Activated T-cell treated with anti-CD3 and anti-CD28 coated beads, Interleukin-2, amount 50 U/mL, for 24 hours (primary cell): ENCODE measurements at regions not wholly inside any gene's neighbourhood (a gene's known extent, or its start where the extent isn't known, plus 50 kb on each side); places are given as distances from the start of the nearest gene placed in this dataset.

Experiments
- DNase-seq: peaks from one replicate; pipeline ENCODE4 v3.0.0-alpha.2; 2020
- H3K27ac Mint-ChIP-seq: 2 replicates; pipeline ENCODE4 v1.8.0; 2020; ENCODE audit warnings: mild to moderate bottlenecking, mixed read lengths
- H3K27me3 Mint-ChIP-seq: 2 replicates; pipeline ENCODE4 v1.8.0; 2020; ENCODE audit warnings: mixed read lengths
- H3K36me3 Mint-ChIP-seq: 2 replicates; pipeline ENCODE4 v1.8.0; 2020; ENCODE audit warnings: low read depth, mixed read lengths
- H3K4me1 Mint-ChIP-seq: 2 replicates; pipeline ENCODE4 v1.8.0; 2020; ENCODE audit warnings: low read depth, mixed read lengths
- H3K4me3 Mint-ChIP-seq: 2 replicates; pipeline ENCODE4 v1.8.0; 2020; ENCODE audit warnings: mild to moderate bottlenecking, moderate library complexity, mixed read lengths
- H3K9me3 Mint-ChIP-seq: 2 replicates; pipeline ENCODE4 v1.8.0; 2020; ENCODE audit warnings: mixed read lengths

DNA sequence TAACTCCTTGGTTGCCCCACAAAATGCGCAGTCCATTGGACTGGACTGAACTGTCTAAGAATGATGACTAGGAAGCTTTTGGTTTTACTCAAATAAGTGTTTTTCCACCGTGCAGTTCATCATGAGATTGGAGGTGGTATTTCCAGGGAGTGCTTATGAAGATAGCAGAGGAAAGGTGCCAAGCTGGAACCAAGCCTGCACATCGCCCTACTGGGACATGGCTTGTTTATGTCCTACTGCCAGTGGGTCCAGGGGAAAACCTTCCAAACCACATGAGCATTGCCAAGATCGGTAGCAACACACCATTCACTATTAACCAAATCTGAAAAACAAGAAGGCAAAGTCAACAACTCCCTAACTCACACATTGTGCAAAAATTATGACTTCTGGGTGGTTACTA is 54.7 kb upstream of the DSCAM start:
- H3K36me3 Mint-ChIP-seq, result no peaks in the 10 kb centered on the region
- H3K9me3 Mint-ChIP-seq, result peaks cover 10% of the 10 kb centered on the region
- no peaks in the 10 kb centered on the region for H3K4me1 Mint-ChIP-seq
- DNase-seq, result no peak
- no peak overlapping the region for H3K27ac Mint-ChIP-seq
- H3K4me3 Mint-ChIP-seq, result no peak overlapping the region
- H3K27me3 Mint-ChIP-seq, result peaks cover 25% of the 10 kb centered on the region

- Mint-ChIP-seq H3K27me3 (peaks cover 26% of the 10 kb centered on the region), H3K9me3 (peaks cover 6% of the 10 kb centered on the region), H3K27ac (no peak overlapping the region), H3K4me1 (no peaks in the 10 kb centered on the region), H3K36me3 (no peaks in the 10 kb centered on the region), H3K4me3 (no peak overlapping the region)
- no peak for DNase-seq
Measured at GRCh38 chr21:40902299-40902698, 55.3 kb upstream of the DSCAM start.

DNA sequence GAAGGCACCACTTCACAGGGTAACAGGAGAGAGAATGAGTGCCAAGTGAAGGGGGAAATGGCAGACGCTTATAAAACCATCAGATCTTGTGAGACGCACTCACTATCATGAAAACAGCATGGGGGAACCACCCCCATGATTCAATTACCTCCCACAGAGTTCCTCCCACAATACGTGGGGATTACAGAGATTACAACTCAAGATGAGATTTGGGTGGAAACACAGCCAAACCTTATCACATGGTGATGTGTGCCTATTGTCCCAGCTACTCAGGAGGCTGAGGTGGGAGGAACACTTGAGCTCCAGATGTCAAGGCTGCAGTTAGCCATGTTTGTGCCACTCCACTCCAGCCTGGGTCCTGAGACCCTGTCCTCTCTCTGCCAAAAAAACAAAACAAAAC is 56.0 kb upstream of the DSCAM start:
- Mint-ChIP-seq H3K27ac (no peak overlapping the region), H3K4me1 (no peaks in the 10 kb centered on the region), H3K4me3 (no peak overlapping the region), H3K9me3 (peaks cover 6% of the 10 kb centered on the region), H3K36me3 (no peaks in the 10 kb centered on the region), H3K27me3 (peaks cover 26% of the 10 kb centered on the region)
- no peak for DNase-seq

DNA sequence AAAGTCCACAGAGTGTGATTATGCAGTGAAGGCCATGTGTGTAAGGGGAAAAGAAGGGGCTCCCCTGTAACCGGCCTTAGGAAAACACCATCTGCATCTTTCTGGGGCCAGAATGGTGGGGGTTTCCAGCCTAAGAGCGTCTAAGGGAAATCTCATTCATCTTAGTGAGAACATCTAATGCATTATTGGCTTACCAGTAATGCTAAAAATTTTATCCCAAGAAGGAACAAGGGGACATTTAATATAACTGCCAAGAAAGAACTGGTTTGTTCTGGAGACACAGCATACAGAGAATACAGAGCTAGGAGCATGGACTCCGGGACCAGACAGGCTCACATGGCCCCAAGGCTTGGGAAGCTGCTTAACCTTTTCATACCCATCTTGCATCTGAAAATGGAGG is 58.3 kb upstream of the DSCAM start:
- Mint-ChIP-seq H3K9me3 (no peaks in the 10 kb centered on the region), H3K4me1 (no peaks in the 10 kb centered on the region), H3K36me3 (no peaks in the 10 kb centered on the region), H3K4me3 (no peak overlapping the region), H3K27ac (no peak overlapping the region), H3K27me3 (peaks cover 19% of the 10 kb centered on the region)
- DNase-seq, result no peak

GRCh38 chr21:40912375-40912774 is 65.4 kb upstream of the DSCAM start:
- no peaks in the 10 kb centered on the region for H3K4me1 Mint-ChIP-seq
- peaks cover 3% of the 10 kb centered on the region for H3K27me3 Mint-ChIP-seq
- no peak for DNase-seq
- H3K9me3 Mint-ChIP-seq, result no peaks in the 10 kb centered on the region
- no peak overlapping the region for H3K27ac Mint-ChIP-seq
- no peaks in the 10 kb centered on the region for H3K36me3 Mint-ChIP-seq
- H3K4me3 Mint-ChIP-seq, result no peak overlapping the region

- H3K9me3 Mint-ChIP-seq, result no peaks in the 10 kb centered on the region
- DNase-seq, result no peak
- peaks cover 3% of the 10 kb centered on the region for H3K27me3 Mint-ChIP-seq
- no peaks in the 10 kb centered on the region for H3K36me3 Mint-ChIP-seq
- H3K4me1 Mint-ChIP-seq, result no peaks in the 10 kb centered on the region
- no peak overlapping the region for H3K4me3 Mint-ChIP-seq
- H3K27ac Mint-ChIP-seq, result no peak overlapping the region
Measured at GRCh38 chr21:40915114-40915513, 68.2 kb upstream of the DSCAM start.

DNA sequence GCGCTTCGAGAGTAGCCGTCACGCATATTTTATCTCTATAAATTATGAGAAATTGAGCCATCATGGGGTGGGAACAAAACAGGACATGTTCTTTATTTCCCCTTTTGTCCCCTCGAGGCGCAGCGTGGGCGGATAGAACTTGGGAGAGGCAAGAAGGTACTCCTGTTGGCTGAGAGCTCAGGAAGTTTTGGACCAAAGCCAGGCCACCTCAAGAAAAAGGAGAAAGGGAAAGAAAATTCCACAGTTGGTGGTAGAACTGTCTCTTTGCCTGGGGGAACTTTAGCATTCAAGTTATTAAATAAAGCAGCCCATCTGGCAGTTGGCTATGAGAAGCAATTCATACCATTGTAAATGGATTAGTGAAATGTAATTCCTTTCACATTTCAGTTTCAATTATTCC is 76.4 kb upstream of the DSCAM start:
- Mint-ChIP-seq H3K4me1 (no peaks in the 10 kb centered on the region), H3K27me3 (peaks cover 2% of the 10 kb centered on the region), H3K4me3 (no peak overlapping the region), H3K27ac (no peak overlapping the region), H3K36me3 (no peaks in the 10 kb centered on the region), H3K9me3 (peaks cover 8% of the 10 kb centered on the region)
- no peak for DNase-seq

- Mint-ChIP-seq H3K4me3 (no peak overlapping the region), H3K27ac (no peak overlapping the region), H3K9me3 (peaks cover 13% of the 10 kb centered on the region), H3K4me1 (no peaks in the 10 kb centered on the region), H3K36me3 (no peaks in the 10 kb centered on the region), H3K27me3 (peaks cover 2% of the 10 kb centered on the region)
- DNase-seq, result no peak
Measured at GRCh38 chr21:40923901-40924300, 76.9 kb upstream of the DSCAM start.

DNA sequence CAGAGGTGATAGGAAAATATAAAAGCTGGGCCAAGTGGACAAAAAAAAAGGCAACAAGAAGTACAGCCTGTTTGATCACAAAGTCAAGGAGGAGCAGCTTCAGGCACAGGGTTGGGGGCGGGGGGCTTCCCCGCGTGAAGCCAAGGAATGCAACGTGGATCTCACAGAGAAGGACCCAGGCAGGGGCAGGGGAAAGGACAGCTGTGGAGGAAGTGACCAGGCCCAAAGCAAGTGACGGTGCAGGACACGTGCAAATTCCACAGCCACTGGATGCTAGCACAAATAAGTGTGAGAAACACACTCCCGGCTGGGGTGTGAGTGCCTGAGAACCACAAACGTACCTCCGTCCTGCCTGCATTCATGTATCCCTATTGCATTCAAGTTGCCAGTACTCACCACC is 77.7 kb upstream of the DSCAM start:
- H3K27me3 Mint-ChIP-seq, result peaks cover 2% of the 10 kb centered on the region
- H3K36me3 Mint-ChIP-seq, result no peaks in the 10 kb centered on the region
- H3K9me3 Mint-ChIP-seq, result peaks cover 17% of the 10 kb centered on the region
- H3K4me1 Mint-ChIP-seq, result no peaks in the 10 kb centered on the region
- no peak overlapping the region for H3K4me3 Mint-ChIP-seq
- no peak for DNase-seq
- no peak overlapping the region for H3K27ac Mint-ChIP-seq

DNA sequence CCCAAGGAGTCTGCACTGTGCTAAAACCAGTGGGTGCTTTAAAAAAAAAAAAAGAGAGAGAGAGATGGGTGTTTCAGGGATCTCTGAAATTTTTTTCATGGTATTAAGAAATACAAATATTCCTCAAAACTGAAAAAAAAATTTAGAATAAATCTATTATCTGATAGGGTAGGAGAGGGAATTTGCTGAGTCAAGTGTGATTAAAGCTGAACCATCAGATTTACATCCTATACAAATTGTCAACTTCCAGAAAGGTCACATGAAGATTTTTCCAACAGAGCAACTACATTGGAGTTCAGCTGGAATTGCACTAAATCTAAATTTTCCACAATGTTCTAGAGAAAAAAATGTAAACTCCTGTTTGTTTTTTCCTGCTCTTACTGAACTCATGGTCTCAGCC is 79.3 kb upstream of the DSCAM start:
- Mint-ChIP-seq H3K4me1 (no peaks in the 10 kb centered on the region), H3K27ac (no peak overlapping the region), H3K36me3 (no peaks in the 10 kb centered on the region), H3K4me3 (no peak overlapping the region), H3K9me3 (peaks cover 26% of the 10 kb centered on the region), H3K27me3 (peaks cover 2% of the 10 kb centered on the region)
- no peak for DNase-seq

DNA sequence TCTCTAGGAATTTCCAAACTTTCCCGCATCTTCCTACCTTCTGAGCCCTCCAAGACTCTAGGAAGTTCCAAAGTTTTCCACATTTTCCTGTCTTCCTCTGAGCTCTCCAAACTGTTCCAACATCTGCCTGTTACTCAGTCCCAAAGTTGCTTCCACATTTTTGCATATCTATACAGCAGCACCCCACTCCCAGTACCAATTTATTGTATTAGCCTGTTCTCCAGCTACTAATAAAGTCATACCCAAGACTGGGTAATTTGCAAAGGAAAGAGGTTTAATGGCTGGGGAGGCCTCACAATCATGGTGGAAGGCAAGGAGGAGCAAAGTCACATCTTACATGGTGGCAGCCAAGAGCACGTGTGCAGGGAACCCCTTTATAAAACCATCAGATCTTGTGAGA is 82.9 kb upstream of the DSCAM start:
- DNase-seq, result no peak
- Mint-ChIP-seq H3K9me3 (peaks cover 26% of the 10 kb centered on the region), H3K4me3 (no peak overlapping the region), H3K36me3 (no peaks in the 10 kb centered on the region), H3K27me3 (peaks cover 2% of the 10 kb centered on the region), H3K27ac (no peak overlapping the region), H3K4me1 (no peaks in the 10 kb centered on the region)

GRCh38 chr21:40931197-40931596 is 84.2 kb upstream of the DSCAM start:
- no peak for DNase-seq
- no peaks in the 10 kb centered on the region for H3K36me3 Mint-ChIP-seq
- H3K9me3 Mint-ChIP-seq, result peaks cover 26% of the 10 kb centered on the region
- H3K27me3 Mint-ChIP-seq, result peaks cover 2% of the 10 kb centered on the region
- H3K4me3 Mint-ChIP-seq, result no peak overlapping the region
- no peaks in the 10 kb centered on the region for H3K4me1 Mint-ChIP-seq
- H3K27ac Mint-ChIP-seq, result no peak overlapping the region

- no peak overlapping the region for H3K27ac Mint-ChIP-seq
- no peak overlapping the region for H3K4me3 Mint-ChIP-seq
- DNase-seq, result no peak
- H3K36me3 Mint-ChIP-seq, result no peaks in the 10 kb centered on the region
- no peaks in the 10 kb centered on the region for H3K4me1 Mint-ChIP-seq
- no peaks in the 10 kb centered on the region for H3K9me3 Mint-ChIP-seq
- H3K27me3 Mint-ChIP-seq, result peaks cover 1% of the 10 kb centered on the region
Measured at GRCh38 chr21:40936178-40936577, 89.2 kb upstream of the DSCAM start.

GRCh38 chr21:40936771-40937261 is 89.9 kb upstream of the DSCAM start:
- H3K27me3 Mint-ChIP-seq, result peaks cover 8% of the 10 kb centered on the region
- no peaks in the 10 kb centered on the region for H3K4me1 Mint-ChIP-seq
- no peak for DNase-seq
- H3K4me3 Mint-ChIP-seq, result no peak overlapping the region
- no peaks in the 10 kb centered on the region for H3K9me3 Mint-ChIP-seq
- no peaks in the 10 kb centered on the region for H3K36me3 Mint-ChIP-seq
- no peak overlapping the region for H3K27ac Mint-ChIP-seq

- Mint-ChIP-seq H3K9me3 (no peaks in the 10 kb centered on the region), H3K36me3 (no peaks in the 10 kb centered on the region), H3K27ac (no peak overlapping the region), H3K4me3 (no peak overlapping the region), H3K4me1 (no peaks in the 10 kb centered on the region), H3K27me3 (peaks cover 8% of the 10 kb centered on the region)
- DNase-seq, result no peak
Measured at GRCh38 chr21:40938078-40938477, 91.1 kb upstream of the DSCAM start.

GRCh38 chr21:40938611-40939010 is 91.7 kb upstream of the DSCAM start:
- no peak for DNase-seq
- H3K27ac Mint-ChIP-seq, result no peak overlapping the region
- no peaks in the 10 kb centered on the region for H3K4me1 Mint-ChIP-seq
- H3K9me3 Mint-ChIP-seq, result peaks cover 4% of the 10 kb centered on the region
- H3K36me3 Mint-ChIP-seq, result no peaks in the 10 kb centered on the region
- H3K4me3 Mint-ChIP-seq, result no peak overlapping the region
- H3K27me3 Mint-ChIP-seq, result peaks cover 8% of the 10 kb centered on the region
